Renal cortical epithelial cell (primary cell): ENCODE measurements at regions not wholly inside any gene's neighbourhood (a gene's known extent, or its start where the extent isn't known, plus 50 kb on each side); places are given as distances from the start of the nearest gene placed in this dataset.
A peak's percentile ranks its signal among the peaks of the same experiment; 100 is the strongest.
"Not testable (repeated sequence)": the region's sequence is repeated elsewhere in the genome, so short reads cannot be mapped to it uniquely, and the experiment has no call there.

Source experiments
- DNase-seq: peaks from one replicate; pipeline ENCODE4 v3.0.0-alpha.2; 2011; ENCODE audit warnings: low read depth

DNA sequence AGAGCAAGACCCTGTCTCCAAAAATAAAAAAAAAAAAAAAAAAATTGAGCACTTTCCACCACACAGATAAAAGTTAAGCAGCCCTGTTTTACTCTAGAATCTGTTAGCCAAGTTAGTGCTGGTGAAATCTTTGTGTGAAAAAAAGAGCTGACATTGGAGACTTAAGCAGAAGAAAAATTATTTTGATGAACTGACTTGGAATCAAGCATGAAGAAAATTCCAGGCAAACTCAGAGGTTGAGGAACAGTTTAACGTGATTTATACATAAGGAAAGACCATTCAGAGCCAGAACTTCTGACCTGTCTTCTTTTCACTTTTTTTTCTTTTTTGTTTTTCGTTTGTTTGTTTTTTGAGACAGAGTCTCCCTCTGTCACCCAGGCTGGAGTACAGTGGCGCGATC, 79.6 kb upstream of the RBPJ start:
- no peak for DNase-seq

DNA sequence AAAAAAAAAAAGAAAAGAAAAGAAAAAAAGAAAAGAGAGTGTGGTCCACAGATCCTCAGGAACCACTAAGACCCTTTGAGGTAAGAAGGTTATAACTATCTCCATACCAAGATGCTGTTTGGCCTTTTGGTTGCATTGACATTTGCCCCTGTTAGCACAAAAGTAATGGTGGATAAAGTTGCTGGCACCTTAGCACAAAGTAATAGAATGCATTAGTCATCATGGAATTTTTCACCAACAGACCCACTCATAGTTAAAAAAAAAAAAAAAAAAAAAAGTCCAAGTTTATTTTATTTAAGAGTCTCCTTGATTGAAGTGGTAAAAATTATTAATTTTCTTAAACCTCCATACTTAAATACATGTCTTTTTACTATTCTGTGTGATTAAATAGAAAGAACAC, 78.4 kb upstream of the RBPJ start:
- DNase-seq: peak; percentile 73

DNA sequence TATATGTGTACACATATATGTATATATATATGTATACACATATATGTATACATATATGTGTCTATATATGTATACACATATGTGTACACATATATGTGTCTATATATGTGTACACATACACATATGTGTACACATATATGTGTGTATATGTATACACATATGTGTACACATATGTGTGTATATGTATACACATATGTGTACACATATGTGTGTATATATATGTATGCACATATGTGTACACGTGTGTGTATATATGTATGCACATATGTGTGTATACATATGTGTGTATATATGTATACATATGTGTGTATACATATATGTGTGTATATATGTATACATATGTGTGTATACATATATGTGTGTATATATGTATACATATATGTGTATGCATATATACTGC, 76.7 kb upstream of the RBPJ start:
- DNase-seq: not testable (repeated sequence)

DNA sequence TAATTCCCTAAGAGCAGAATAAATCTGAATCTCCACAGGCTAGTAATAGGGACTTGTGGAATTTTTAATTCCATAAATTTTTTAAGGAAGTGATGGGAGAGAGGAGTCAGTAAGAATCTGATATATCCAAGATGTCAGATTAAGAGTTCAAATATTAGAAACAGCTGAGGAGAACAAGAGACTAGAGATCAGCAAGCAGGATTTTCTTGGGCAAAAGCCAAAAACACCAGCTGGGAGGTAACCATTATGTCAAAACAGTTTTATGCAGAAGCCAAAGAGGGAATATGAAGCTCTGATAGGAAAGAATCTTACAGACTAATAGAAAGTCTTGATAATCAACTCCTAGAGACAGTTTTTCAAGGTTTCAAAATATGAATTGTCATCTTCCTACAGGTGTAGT, 72.2 kb upstream of the RBPJ start:
- no peak for DNase-seq

DNA sequence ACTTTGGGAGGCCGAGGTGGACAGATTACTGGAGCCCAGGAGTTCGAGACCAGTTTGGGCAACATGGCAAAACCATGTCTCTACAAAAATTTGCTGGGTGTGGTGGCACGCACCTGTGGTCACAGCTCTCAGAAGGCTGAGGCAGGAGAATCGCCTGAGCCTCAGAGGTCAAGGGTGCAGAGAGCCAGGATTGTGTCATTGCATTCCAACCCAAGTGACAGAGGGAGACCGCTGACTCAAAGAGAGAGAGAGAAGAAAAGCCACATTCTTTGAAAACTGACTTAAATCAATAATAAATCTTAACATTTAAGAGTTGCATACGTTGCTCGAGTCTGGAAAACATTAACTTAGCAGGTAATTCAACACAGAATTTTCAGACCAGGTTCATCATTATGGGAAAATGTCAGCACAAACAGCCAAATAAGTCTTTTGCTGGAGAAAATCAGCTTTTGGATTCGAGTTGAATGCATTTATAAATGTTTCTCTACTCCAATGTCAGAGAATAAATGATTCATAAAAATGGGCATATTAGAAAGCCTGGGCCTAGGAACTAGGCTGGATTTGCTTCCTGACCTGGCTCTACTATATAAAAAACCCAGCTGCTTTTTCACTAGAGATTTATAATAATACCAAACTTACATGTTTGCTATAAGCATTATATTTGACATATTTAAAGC, 68.3 kb upstream of the RBPJ start:
- DNase-seq: peak; percentile 71

DNA sequence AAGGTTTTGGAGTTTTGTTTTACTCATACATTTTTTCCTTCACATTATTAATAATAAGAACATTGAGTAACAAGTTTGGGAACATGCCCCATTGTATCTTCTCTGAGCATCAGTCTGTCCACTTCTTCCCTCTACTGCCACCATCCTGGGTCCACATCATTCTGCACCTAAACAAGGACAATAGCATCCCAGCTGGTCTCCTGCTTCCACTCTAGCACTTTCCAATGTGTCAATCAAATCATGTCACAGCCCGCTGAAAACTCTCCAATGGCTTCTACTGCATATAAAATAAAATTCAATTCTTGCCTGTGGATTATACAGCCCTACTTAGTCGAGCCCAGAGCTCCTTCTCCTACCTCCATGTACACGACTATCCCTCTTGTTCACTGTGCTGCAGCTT, 66.8 kb upstream of the RBPJ start:
- DNase-seq: no peak

DNA sequence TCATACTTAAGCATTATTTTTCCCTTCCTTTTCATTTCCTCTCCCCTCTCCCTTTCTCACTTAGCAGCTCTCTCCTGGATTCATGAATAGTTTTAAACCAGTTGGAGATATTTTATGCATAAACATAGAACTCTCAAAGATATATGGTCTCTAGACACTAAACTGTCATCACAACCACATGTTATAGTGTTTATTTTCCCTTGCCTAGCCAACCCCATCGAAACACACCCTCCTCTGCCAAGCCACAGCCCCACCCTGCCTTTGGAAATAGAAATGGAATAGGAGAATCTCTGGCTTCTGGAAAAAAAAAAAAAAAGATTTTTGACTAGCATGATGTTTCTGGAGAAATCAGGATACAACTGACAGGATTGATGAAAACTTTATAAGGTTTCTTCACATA, 64.8 kb upstream of the RBPJ start:
- peak; percentile 31 for DNase-seq

DNA sequence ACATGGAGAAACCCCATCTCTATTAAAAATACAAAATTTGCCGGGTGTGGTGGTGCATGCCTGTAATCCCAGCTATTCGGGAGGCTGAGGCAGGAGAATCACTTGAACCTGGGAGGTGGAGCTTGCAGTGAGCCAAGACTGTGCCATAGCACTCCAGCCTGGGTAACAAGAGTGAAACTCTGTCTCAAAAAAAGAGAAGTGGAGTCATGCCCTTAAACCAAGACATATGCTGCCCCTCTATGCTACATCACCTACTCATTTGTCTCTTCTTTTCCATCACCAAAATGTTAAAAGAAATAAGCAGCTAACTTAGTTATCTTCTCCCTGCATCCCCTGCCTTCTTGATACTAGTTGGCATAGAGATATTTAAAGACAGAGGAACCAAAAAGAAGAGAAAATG, 63.4 kb upstream of the RBPJ start:
- not testable (repeated sequence) for DNase-seq

DNA sequence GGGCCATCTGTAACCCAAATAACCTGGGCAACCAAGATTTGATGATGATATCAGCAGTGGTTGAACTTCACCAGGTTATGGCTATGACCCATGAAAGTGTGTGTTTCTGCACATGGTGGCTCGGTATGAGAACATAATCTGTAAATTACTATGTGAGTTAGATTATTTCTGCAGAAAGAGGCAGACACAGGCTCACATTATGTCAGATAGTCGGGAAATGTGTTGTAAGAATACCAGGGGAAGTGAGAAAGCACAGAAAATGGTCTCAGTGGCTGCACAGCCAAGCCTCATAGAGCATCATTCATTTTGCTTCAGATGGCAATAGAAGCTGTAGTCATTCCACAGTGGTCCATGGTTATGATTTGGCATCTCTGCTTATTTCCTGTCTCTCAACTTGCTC, 63.0 kb upstream of the RBPJ start:
- no peak for DNase-seq

DNA sequence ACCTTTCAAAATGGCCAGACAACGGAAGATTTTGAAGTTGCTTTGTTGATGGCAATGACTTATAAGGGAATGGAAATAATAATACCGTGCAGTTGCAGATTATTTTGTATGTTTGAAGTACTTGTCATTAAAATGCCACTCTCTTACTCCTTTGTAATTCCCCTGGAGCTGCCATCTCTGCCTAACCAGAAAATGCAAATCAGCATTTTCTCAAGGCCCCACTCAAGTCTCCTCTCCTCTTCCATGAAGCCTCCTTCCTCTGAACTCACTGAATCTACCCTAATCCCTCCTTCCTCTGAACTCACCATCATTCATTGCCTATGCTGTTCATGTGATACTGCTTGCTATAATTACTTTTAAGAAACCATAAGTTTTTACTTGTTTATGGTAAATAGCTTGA, 60.2 kb upstream of the RBPJ start:
- DNase-seq: no peak

DNA sequence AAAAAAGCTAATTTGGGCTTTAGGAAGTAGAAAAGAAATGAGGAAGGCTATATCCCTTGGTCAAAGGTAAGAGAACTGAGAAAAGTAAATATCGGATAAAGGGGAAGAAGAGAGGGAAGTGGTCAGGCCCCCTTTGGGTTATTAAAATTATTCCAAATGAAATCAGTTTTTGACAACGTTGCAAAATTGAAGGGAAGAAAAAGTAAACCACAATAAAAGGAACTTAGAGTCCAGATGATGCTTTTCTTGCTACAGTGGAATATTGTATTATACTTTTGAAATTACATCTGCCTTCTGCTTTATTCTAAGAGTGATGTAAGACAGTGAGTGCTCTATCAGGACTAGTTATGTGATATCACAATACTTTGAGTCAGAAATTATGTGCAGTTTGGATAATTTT, 59.4 kb upstream of the RBPJ start:
- DNase-seq: no peak

DNA sequence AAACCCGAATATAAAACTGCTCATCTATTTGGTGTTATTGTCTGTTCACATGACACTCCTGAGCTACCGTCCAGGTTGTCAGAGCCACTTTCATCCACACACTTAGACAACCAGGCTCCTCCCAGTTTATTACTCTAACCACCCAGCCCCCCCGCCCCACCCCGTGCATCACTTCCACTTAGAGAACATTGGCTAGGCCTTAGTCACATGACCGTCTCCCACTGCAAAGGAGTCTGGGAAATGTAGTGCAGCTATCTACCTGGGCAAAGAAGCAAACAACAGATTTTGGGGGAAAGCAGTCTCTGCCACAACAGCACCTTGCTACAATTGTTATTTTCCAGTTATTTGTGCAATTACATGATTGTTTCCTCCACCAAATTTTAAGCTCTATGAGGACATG, 57.6 kb upstream of the RBPJ start:
- no peak for DNase-seq

DNA sequence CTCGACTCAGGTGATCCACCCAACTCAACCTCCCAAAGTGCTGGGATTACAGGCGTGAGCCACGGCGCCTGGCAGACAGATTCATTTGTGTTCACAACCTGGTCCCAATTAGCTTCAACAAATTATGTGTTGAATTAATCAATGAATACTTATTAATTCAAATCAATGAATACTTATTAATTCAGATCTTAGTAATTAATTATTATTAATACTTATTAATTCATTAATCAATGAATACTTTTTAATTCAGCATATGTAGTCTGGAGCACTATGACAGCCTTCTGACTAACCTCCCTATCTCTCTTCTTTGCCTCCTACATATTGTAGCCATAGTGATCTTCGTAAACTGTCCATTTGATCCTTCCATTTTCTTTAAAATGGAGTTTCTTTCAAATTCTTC, 56.7 kb upstream of the RBPJ start:
- DNase-seq: no peak

DNA sequence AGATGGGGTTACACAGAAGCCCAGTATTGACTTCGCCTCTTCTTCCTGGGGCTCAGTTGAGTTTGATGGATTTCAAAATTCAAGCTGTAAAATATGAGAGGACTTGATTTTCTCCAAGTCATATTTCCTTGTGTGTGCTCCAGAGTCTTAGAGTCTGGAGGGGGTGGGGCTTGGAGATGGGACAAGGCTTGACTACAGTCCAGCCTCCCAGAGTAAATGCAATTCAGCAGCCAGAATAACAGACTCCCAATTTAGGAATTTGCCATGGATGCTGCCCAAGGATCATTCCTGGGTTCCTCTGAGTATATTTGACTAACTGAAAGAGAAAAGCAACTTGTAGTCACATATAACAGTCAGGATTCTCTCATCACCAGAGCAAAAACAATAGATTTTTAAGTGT, 53.7 kb upstream of the RBPJ start:
- DNase-seq: no peak

DNA sequence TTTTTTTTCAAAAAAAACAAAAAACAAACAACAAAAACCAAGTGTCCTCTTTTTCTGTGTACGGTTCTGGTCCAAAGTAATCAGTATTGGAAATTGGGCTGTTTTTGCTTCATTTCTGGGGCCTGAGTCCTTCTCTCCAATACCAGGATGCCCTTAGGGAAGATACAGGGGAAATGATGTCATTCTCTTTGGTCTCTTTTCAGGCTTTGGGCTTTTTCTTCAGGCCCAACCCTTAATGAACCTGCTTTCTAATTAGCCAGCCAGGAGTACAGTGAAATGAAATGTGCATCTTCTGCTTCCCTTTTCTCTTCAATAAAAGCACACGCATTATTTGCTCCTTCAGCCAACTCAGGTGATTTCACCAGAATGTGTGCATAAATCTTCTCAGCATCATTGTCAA, 52.6 kb upstream of the RBPJ start:
- DNase-seq: no peak

DNA sequence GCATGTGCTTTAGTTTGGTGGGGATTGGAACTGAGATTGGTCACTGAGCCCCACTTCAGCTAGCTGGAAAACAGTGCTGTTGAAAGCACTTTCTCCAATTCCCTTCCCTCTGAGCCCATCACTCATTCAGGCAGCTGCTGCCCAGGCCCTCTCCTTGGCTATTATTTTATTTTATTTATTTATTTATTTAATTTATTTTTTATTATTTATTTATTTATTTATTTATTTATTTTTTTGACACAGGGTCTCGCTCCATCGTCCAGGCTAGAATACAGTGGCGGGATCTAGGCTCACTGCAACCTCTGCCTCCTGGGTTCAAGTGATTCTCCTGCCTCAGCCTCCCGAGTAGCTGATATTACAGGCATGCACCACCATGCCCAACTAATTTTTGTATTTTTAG, 51.8 kb upstream of the RBPJ start:
- DNase-seq: no peak
